HepG2 (cell line): ENCODE measurements at regions not wholly inside any gene's neighbourhood (a gene's known extent, or its start where the extent isn't known, plus 50 kb on each side); places are given as distances from the start of the nearest gene placed in this dataset.
"Not testable (repeated sequence)": the region's sequence is repeated elsewhere in the genome, so short reads cannot be mapped to it uniquely, and the experiment has no call there.

ENCODE experiments used
- ATAC-seq: fragments of 200-7000 bp; cut with Tn5 transposase; 3 replicates; pipeline ENCODE4 v1.9.1; 2020; ENCODE audit warnings: mild to moderate bottlenecking, moderate library complexity
- BruUV-seq: library from RNA; stranded (reverse); fragments of 400-500 nt; replicated peaks from 2 replicates; lab custom pipeline; 2021; lab: Mats Ljungman, UMichigan
- CTCF ChIA-PET: fragments of 300-600 bp; formaldehyde crosslinking; extraction: SDS; loops from one replicate; lab custom pipeline; 2021; ENCODE audit warnings: low total read pairs, inconsistent platforms, low intra/inter-chr PET ratio; lab: Yijun Ruan, JAX
- POLR2A ChIA-PET: fragments of 350-600 bp; sonication (Branson Sonifier 250); formaldehyde crosslinking; loops from one replicate; lab custom pipeline; 2020; ENCODE audit warnings: antibody characterized with exemption, inconsistent platforms; lab: Yijun Ruan, JAX
- DNase-seq: peaks from one replicate; pipeline ENCODE4 v3.0.0-alpha.2; 2015; ENCODE audit warnings: low spot score
- FAIRE-seq: peaks from 3 replicates; lab custom pipeline; 2011; peaks lifted over from hg19 to GRCh38; lab: Jason Lieb, UNC
- H2AFZ ChIP-seq: one replicate; pipeline ENCODE4 v1.6.1; 2011; ENCODE audit warnings: low read length, inconsistent platforms
- H3K27ac ChIP-seq: fragments of 300-600 bp; 3 replicates; pipeline ENCODE4 v1.8.0; 2011; ENCODE audit warnings: mixed run types, mild to moderate bottlenecking, mixed read lengths, low read length, inconsistent platforms; ENCODE audit not compliant: insufficient read depth; ENCODE audit errors: extremely low read length
- H3K27me3 ChIP-seq, 2 experiments: fragments of 200-600 bp in 1 of 2; 2 replicates in 1 of 2; 3 replicates in 1 of 2; pipeline versions ENCODE4 v1.6.0 to v1.8.0; 2011; ENCODE audit warnings: low read length in 2 of 2, mild to moderate bottlenecking in 2 of 2, moderate library complexity in 2 of 2, inconsistent platforms in 1 of 2; ENCODE audit not compliant: insufficient read depth in 2 of 2, control insufficient read depth in 1 of 2
- H3K36me3 ChIP-seq, 2 experiments: fragments of 200-600 bp in 1 of 2; replicated peaks in 1 of 2; 2 replicates in 1 of 2; 3 replicates in 1 of 2; pipeline versions ENCODE4 v1.5.1 to v1.8.0; 2011; ENCODE audit warnings: low read length in 2 of 2, inconsistent platforms in 1 of 2; ENCODE audit not compliant: insufficient read depth in 2 of 2, control insufficient read depth in 1 of 2
- H3K4me1 ChIP-seq: 2 replicates; pipeline ENCODE4 v1.5.1; 2012; ENCODE audit warnings: low read length, inconsistent platforms; ENCODE audit not compliant: insufficient read depth
- H3K4me2 ChIP-seq: 2 replicates; pipeline ENCODE4 v1.6.0; 2011; ENCODE audit warnings: low read depth, low read length, inconsistent platforms
- H3K4me3 ChIP-seq, 3 experiments: fragments of 200-600 bp in 1 of 3; sonication (generic), shearing (Covaris generic) in 1 of 3; replicated peaks in 1 of 3; 2 replicates each; pipeline ENCODE4 v1.5.1; 2011 to 2016; ENCODE audit warnings: low read length in 3 of 3, inconsistent platforms in 2 of 3, low read depth in 2 of 3, mild to moderate bottlenecking in 2 of 3, control low read depth in 1 of 3, mixed read lengths in 1 of 3; ENCODE audit not compliant: insufficient read depth in 1 of 3
- H3K79me2 ChIP-seq: one replicate; pipeline ENCODE4 v1.6.1; 2011; ENCODE audit warnings: low read length, inconsistent platforms; ENCODE audit not compliant: insufficient read depth
- H3K9ac ChIP-seq: 2 replicates; pipeline ENCODE4 v1.6.0; 2011; ENCODE audit warnings: mild to moderate bottlenecking, low read depth, low read length, inconsistent platforms; ENCODE audit not compliant: insufficient read depth
- H3K9me3 ChIP-seq: 2 replicates; pipeline ENCODE4 v1.5.1; 2012; ENCODE audit warnings: mild to moderate bottlenecking, low read length
- H4K20me1 ChIP-seq: 2 replicates; pipeline ENCODE4 v1.6.0; 2011; ENCODE audit warnings: inconsistent platforms, mild to moderate bottlenecking, low read length, moderate library complexity; ENCODE audit not compliant: insufficient read depth
- WGBS: methylation state at CpG from one replicate; pipeline ENCODE4 v1.1.6; 2017; ENCODE audit warnings: low lambda C conversion rate; 5-methylcytosine and 5-hydroxymethylcytosine counted together
- in situ Hi-C: cut with HindIII; loops from 2 replicates; pipeline ENCODE4 v1.10.0; 2017; ENCODE audit warnings: low pct_unique_long_range_greater_than_20kb; ENCODE audit not compliant: extremely low pct_ligation_motif_present
- intact Hi-C: fragments of 100-400 bp; cut with micrococcal nuclease; formaldehyde crosslinking; loops from one replicate; pipeline ENCODE4 v1.10.0; 2022; ENCODE audit not compliant: unreplicated experiment

GRCh38 chr21:5117666-5118295 lies 5403.6 kb upstream of the TPTE start:
- DNase-seq, H4K20me1 ChIP-seq, in situ Hi-C loops, H3K27me3 ChIP-seq, CTCF ChIA-PET, H3K79me2 ChIP-seq, H3K9me3 ChIP-seq, FAIRE-seq, H2AFZ ChIP-seq, H3K27ac ChIP-seq, POLR2A ChIA-PET, H3K9ac ChIP-seq, ATAC-seq, H3K36me3 ChIP-seq, intact Hi-C loops, H3K4me2 ChIP-seq, H3K4me1 ChIP-seq, H3K4me3 ChIP-seq: not testable (repeated sequence)
- WGBS = no CpG with 5 or more reads among the region's 17 CpGs
- TSS peak; percentile 31 for BruUV-seq

- H3K4me1 ChIP-seq, H3K27me3 ChIP-seq, H3K27ac ChIP-seq, H3K9me3 ChIP-seq, H3K36me3 ChIP-seq, DNase-seq, H4K20me1 ChIP-seq, H3K4me2 ChIP-seq, H3K79me2 ChIP-seq, FAIRE-seq, intact Hi-C loops, H2AFZ ChIP-seq, H3K9ac ChIP-seq, POLR2A ChIA-PET, CTCF ChIA-PET, BruUV-seq, H3K4me3 ChIP-seq, ATAC-seq, in situ Hi-C loops: not testable (repeated sequence)
- no CpG with 5 or more reads among the region's 17 CpGs for WGBS
These were observed 5403.1 kb upstream of the TPTE start for GRCh38 chr21:5118296-5118679.

GRCh38 chr21:5119179-5119578 lies 5402.2 kb upstream of the TPTE start:
- BruUV-seq, intact Hi-C loops, H3K79me2 ChIP-seq, FAIRE-seq, H2AFZ ChIP-seq, H3K36me3 ChIP-seq, ATAC-seq, H3K4me3 ChIP-seq, H3K27me3 ChIP-seq, H3K9ac ChIP-seq, POLR2A ChIA-PET, H3K27ac ChIP-seq, DNase-seq, H3K4me2 ChIP-seq, CTCF ChIA-PET, H3K9me3 ChIP-seq, H4K20me1 ChIP-seq, in situ Hi-C loops, H3K4me1 ChIP-seq: not testable (repeated sequence)
- WGBS = no CpG with 5 or more reads among the region's 8 CpGs

- H3K4me3 ChIP-seq, intact Hi-C loops, H3K9ac ChIP-seq, CTCF ChIA-PET, FAIRE-seq, BruUV-seq, POLR2A ChIA-PET, ATAC-seq, H3K27ac ChIP-seq, H4K20me1 ChIP-seq, H3K27me3 ChIP-seq, H3K9me3 ChIP-seq, DNase-seq, H2AFZ ChIP-seq, in situ Hi-C loops, H3K4me1 ChIP-seq, H3K4me2 ChIP-seq, H3K36me3 ChIP-seq, H3K79me2 ChIP-seq: not testable (repeated sequence)
- no CpG with 5 or more reads among the region's 14 CpGs for WGBS
These were observed 5400.0 kb upstream of the TPTE start for GRCh38 chr21:5121399-5121798.
